BE2C (cell line): ENCODE measurements at regions not wholly inside any gene's neighbourhood (a gene's known extent, or its start where the extent isn't known, plus 50 kb on each side); places are given as distances from the start of the nearest gene placed in this dataset.

Experiments
- DNase-seq: peaks from one replicate; pipeline ENCODE4 v3.0.0-alpha.2; 2020
- H3K27me3 ChIP-seq: fragments of 250-450 bp; sonication (Bioruptor Pico); 2 replicates; pipeline ENCODE4 v1.5.1; 2020; ENCODE audit warnings: mild to moderate bottlenecking
- H3K36me3 ChIP-seq: fragments of 250-450 bp; sonication (Bioruptor Pico); 2 replicates; pipeline ENCODE4 v1.5.1; 2020; ENCODE audit warnings: mild to moderate bottlenecking
- H3K4me1 ChIP-seq: fragments of 250-450 bp; sonication (Bioruptor Pico); 2 replicates; pipeline ENCODE4 v1.5.1; 2020
- H3K4me3 ChIP-seq: 2 replicates; pipeline ENCODE4 v1.5.1; 2011; ENCODE audit warnings: low read depth, low read length
- H3K9me3 ChIP-seq: fragments of 250-450 bp; sonication (Bioruptor Pico); 2 replicates; pipeline ENCODE4 v1.5.1; 2020
- TF ChIP-seq, protein P1 (sequence below): IDR thresholded peaks from 2 replicates; pipeline ENCODE4 v1.5.1; 2012; ENCODE audit warnings: mild to moderate bottlenecking, low read depth, low read length

DNA sequence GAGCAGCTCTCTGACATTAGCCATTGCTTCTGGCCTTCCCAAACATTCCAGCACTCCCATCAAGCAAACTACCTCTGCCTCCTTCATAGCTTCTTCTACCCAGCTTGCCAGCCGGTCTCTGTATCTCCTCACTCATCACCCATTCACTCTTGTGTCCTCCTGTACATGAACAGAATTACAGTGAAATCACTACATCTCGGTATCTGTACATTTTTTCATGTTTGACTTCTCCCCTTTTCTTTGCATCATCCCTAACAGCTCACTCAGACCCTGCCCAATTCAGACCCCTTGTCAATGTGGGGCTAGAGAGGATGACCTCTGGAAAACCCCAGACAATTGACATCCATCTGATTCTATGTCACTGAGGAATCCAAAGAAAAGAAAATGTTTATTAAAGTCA lies 335.8 kb downstream of the TNS1 start:
- Histone ChIP-seq H3K4me3 (no peak overlapping the region), H3K9me3 (no peaks in the 10 kb centered on the region), H3K27me3 (no peaks in the 10 kb centered on the region), H3K36me3 (no peaks in the 10 kb centered on the region), H3K4me1 (no peaks in the 10 kb centered on the region)
- no peak for DNase-seq
- TF ChIP-seq, protein P1, sequence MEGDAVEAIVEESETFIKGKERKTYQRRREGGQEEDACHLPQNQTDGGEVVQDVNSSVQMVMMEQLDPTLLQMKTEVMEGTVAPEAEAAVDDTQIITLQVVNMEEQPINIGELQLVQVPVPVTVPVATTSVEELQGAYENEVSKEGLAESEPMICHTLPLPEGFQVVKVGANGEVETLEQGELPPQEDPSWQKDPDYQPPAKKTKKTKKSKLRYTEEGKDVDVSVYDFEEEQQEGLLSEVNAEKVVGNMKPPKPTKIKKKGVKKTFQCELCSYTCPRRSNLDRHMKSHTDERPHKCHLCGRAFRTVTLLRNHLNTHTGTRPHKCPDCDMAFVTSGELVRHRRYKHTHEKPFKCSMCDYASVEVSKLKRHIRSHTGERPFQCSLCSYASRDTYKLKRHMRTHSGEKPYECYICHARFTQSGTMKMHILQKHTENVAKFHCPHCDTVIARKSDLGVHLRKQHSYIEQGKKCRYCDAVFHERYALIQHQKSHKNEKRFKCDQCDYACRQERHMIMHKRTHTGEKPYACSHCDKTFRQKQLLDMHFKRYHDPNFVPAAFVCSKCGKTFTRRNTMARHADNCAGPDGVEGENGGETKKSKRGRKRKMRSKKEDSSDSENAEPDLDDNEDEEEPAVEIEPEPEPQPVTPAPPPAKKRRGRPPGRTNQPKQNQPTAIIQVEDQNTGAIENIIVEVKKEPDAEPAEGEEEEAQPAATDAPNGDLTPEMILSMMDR = no peak

DNA sequence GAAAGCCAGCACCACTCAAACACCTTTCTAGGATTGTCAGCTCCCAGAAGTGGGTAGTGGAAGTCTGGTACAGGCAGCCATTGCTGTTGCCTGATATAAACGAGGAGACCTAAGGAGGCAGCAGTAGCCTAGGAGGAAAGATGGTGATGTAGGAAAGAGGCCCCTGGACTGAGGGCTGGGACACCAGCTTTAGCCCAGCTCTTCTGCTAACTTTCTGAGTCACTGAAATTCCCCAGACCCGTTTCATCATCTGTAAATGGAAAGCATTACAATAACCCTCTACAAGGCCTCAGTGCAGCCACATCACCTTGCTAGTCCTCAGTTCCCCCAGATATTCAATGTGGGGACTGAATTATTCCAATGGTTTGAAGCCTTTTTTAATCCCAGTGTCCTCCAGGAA lies 336.5 kb downstream of the TNS1 start:
- H3K4me1 ChIP-seq = no peaks in the 10 kb centered on the region
- H3K4me3 ChIP-seq = no peak overlapping the region
- DNase-seq = no peak
- no peaks in the 10 kb centered on the region for H3K36me3 ChIP-seq
- TF ChIP-seq, protein P1 = no peak
- no peaks in the 10 kb centered on the region for H3K9me3 ChIP-seq
- H3K27me3 ChIP-seq = no peaks in the 10 kb centered on the region

DNA sequence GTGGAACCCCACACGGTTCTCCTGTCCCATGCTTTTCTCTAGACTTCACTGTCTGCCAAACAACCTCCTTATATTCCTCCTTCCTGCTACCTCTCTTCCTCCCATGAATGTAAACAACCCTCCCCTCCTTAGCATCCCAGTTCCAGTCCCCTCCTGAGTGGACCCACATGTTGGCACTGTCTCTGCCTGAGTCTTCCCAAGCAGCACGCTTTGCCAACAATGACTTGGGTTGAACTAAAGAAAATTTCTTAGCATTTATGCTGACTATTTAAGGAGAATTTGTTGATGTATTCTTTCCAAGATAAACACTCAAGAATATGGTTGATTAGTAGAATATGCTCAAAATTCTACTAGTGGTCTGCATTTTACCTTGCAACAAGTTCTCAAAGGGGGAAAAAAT lies 338.0 kb downstream of the TNS1 start:
- no peak for DNase-seq
- Histone ChIP-seq H3K4me1 (no peaks in the 10 kb centered on the region), H3K4me3 (no peak overlapping the region), H3K36me3 (no peaks in the 10 kb centered on the region), H3K9me3 (no peaks in the 10 kb centered on the region), H3K27me3 (no peaks in the 10 kb centered on the region)
- TF ChIP-seq, protein P1 = no peak

DNA sequence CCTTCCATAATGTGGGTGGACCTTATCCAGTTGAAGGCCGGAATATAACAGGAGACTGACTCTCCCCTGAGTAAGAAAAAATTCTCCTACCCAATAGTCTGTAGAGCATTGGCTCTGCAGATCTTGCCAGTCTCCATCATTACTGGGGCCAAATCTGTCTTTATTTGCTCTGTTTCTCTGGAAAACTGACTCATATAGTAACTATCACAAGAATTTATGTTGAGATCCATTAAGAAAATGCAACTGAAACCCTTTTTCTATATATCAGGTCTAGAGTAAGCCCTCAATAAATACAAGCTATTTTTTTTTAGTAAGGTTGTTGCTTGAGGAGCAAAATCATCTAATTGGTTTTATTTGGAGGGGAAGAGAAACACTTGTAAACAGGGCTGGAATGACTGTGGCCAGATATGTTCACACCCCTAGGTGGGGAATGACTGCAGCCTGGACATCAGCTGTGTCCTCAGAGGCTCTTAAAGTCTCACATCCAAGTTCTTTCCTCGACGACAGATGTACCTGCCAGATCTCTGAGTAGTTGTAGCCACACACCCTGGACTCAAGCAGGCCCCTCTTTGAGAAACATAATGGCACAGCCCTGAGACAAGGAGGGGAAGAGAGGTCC lies 339.7 kb downstream of the TNS1 start:
- DNase-seq = no peak
- H3K4me3 ChIP-seq = no peak overlapping the region
- TF ChIP-seq, protein P1 = no peak

DNA sequence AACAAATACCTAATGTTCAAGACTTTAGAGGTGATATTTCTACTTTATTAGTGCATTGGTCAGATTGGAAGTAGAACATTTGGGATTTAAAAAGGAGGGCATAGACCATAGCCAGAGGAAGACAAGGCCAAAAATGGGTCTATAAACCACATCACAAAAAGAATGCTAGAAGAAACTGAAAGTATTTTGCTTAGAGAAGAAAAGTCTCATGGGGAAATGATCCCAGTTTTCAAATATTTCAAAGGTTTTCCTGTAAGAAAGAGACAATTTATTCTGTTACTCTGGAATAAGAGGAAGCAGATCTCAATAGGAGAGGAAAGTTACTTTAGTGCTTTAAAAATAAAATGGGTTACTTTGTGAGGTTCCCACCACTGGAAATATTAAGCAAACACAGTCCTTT lies 341.4 kb downstream of the TNS1 start:
- Histone ChIP-seq H3K36me3 (no peaks in the 10 kb centered on the region), H3K27me3 (no peaks in the 10 kb centered on the region), H3K4me3 (no peak overlapping the region), H3K9me3 (no peaks in the 10 kb centered on the region; the same call in 1 of the 2 replicates), H3K4me1 (no peaks in the 10 kb centered on the region)
- DNase-seq = no peak
- TF ChIP-seq, protein P1 = no peak

More for the DNA sequence above, 339.7 kb downstream of the TNS1 start:
- Histone ChIP-seq H3K27me3 (no peaks in the 10 kb centered on the region), H3K9me3 (no peaks in the 10 kb centered on the region; the same call in 1 of the 2 replicates), H3K4me1 (no peaks in the 10 kb centered on the region), H3K36me3 (no peaks in the 10 kb centered on the region)

DNA sequence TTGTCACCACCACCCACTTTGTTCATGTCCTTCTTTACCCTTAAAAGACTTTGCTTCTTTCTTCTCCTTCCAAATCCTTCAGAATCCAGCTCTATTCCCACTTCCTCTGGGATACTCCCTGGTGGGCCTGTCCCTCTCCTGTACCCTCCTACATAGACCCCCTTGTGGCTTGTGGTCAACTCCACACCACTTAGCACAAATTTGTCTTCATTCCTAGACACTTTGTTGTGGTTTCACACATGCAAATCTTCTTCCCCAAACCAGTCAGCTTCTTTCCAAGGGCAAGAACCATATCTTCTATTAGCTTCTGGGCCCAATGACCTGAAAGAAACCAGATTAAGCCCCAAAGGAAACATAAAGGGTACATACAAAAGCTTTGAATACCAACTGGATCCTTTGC lies 342.4 kb downstream of the TNS1 start:
- no peak for DNase-seq
- Histone ChIP-seq H3K27me3 (no peaks in the 10 kb centered on the region), H3K4me1 (no peaks in the 10 kb centered on the region), H3K4me3 (no peak overlapping the region), H3K36me3 (no peaks in the 10 kb centered on the region), H3K9me3 (no peaks in the 10 kb centered on the region; the same call in 1 of the 2 replicates)
- TF ChIP-seq, protein P1 = no peak
